GM12878 (cell line): ENCODE measurements at regions not wholly inside any gene's neighbourhood (a gene's known extent, or its start where the extent isn't known, plus 50 kb on each side); places are given as distances from the start of the nearest gene placed in this dataset.

ENCODE experiments used
- GATAD2B ChIP-seq: fragments of 450-650 bp; conservative IDR thresholded peaks from 2 replicates; pipeline ENCODE4 v1.6.1; 2017; ENCODE audit warnings: low read depth, mild to moderate bottlenecking, moderate library complexity
- LARP7 ChIP-seq: fragments of 450-650 bp; IDR thresholded peaks from 2 replicates; pipeline ENCODE4 v1.6.1; 2017; ENCODE audit warnings: mild to moderate bottlenecking
- MYC ChIP-seq: IDR thresholded peaks from 2 replicates; pipeline ENCODE4 v1.6.1; 2011; ENCODE audit warnings: mild to moderate bottlenecking, low read length, moderate library complexity, inconsistent platforms; ENCODE audit not compliant: insufficient read depth, insufficient replicate concordance, insufficient read length, severe bottlenecking
- NBN ChIP-seq: fragments of 450-650 bp; IDR thresholded peaks from 2 replicates; pipeline ENCODE4 v1.6.1; 2016
- POLR2A ChIP-seq: IDR thresholded peaks from 2 replicates; pipeline ENCODE4 v1.6.1; 2011; ENCODE audit warnings: low read depth, mild to moderate bottlenecking, low read length
- SP1 ChIP-seq: IDR thresholded peaks from one replicate; pipeline ENCODE4 v1.6.1; 2011; ENCODE audit warnings: low read depth, low read length
- SPI1 ChIP-seq: IDR thresholded peaks from 2 replicates; pipeline ENCODE4 v1.6.1; 2011; ENCODE audit warnings: low read depth, mild to moderate bottlenecking, low read length, moderate library complexity, borderline replicate concordance; ENCODE audit not compliant: insufficient read depth
- TF ChIP-seq, protein P1 (sequence below): fragments of 450-650 bp; formaldehyde crosslinking; IDR thresholded peaks from 2 replicates; pipeline ENCODE4 v1.4.0; 2020; ENCODE audit warnings: mild to moderate bottlenecking, moderate library complexity
- TF ChIP-seq, protein P2 (sequence below): fragments of 450-650 bp; IDR thresholded peaks from 2 replicates; pipeline ENCODE4 v1.6.1; 2017; ENCODE audit warnings: borderline replicate concordance
- TF ChIP-seq, protein P3 (sequence below): fragments of 450-650 bp; formaldehyde crosslinking; IDR thresholded peaks from 2 replicates; pipeline ENCODE4 v1.4.0; 2022; ENCODE audit warnings: mild to moderate bottlenecking, moderate library complexity

DNA sequence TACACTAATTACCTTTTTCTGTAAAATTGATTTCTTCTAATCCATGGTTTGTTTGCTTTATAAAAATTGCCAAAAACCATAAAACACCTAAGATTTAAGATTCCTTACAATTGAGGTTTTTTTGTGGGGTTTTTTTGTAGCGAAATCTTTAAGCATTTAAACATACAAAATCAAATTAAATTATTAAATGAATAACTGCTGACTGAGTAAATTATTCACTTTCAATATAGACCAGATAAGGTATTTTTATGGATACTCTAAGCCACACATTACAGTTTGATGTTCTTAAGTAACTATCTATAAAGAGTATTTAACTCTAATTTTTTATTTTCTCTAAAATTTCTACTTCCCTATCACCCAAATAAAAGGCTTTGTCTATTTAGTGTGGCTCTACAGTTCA is 55.5 kb downstream of the PIK3C2A start (continued):
- TF ChIP-seq, protein P1, sequence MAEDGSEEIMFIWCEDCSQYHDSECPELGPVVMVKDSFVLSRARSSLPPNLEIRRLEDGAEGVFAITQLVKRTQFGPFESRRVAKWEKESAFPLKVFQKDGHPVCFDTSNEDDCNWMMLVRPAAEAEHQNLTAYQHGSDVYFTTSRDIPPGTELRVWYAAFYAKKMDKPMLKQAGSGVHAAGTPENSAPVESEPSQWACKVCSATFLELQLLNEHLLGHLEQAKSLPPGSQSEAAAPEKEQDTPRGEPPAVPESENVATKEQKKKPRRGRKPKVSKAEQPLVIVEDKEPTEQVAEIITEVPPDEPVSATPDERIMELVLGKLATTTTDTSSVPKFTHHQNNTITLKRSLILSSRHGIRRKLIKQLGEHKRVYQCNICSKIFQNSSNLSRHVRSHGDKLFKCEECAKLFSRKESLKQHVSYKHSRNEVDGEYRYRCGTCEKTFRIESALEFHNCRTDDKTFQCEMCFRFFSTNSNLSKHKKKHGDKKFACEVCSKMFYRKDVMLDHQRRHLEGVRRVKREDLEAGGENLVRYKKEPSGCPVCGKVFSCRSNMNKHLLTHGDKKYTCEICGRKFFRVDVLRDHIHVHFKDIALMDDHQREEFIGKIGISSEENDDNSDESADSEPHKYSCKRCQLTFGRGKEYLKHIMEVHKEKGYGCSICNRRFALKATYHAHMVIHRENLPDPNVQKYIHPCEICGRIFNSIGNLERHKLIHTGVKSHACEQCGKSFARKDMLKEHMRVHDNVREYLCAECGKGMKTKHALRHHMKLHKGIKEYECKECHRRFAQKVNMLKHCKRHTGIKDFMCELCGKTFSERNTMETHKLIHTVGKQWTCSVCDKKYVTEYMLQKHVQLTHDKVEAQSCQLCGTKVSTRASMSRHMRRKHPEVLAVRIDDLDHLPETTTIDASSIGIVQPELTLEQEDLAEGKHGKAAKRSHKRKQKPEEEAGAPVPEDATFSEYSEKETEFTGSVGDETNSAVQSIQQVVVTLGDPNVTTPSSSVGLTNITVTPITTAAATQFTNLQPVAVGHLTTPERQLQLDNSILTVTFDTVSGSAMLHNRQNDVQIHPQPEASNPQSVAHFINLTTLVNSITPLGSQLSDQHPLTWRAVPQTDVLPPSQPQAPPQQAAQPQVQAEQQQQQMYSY, result no peak
- no peak for TF ChIP-seq NBN
- no peak for TF ChIP-seq SP1
- TF ChIP-seq POLR2A, result no peak
- no peak for TF ChIP-seq LARP7
- TF ChIP-seq SPI1, result no peak
- TF ChIP-seq GATAD2B, result no peak
- no peak for TF ChIP-seq MYC
- TF ChIP-seq, protein P2, sequence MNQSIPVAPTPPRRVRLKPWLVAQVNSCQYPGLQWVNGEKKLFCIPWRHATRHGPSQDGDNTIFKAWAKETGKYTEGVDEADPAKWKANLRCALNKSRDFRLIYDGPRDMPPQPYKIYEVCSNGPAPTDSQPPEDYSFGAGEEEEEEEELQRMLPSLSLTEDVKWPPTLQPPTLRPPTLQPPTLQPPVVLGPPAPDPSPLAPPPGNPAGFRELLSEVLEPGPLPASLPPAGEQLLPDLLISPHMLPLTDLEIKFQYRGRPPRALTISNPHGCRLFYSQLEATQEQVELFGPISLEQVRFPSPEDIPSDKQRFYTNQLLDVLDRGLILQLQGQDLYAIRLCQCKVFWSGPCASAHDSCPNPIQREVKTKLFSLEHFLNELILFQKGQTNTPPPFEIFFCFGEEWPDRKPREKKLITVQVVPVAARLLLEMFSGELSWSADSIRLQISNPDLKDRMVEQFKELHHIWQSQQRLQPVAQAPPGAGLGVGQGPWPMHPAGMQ, result no peak
- TF ChIP-seq, protein P3, sequence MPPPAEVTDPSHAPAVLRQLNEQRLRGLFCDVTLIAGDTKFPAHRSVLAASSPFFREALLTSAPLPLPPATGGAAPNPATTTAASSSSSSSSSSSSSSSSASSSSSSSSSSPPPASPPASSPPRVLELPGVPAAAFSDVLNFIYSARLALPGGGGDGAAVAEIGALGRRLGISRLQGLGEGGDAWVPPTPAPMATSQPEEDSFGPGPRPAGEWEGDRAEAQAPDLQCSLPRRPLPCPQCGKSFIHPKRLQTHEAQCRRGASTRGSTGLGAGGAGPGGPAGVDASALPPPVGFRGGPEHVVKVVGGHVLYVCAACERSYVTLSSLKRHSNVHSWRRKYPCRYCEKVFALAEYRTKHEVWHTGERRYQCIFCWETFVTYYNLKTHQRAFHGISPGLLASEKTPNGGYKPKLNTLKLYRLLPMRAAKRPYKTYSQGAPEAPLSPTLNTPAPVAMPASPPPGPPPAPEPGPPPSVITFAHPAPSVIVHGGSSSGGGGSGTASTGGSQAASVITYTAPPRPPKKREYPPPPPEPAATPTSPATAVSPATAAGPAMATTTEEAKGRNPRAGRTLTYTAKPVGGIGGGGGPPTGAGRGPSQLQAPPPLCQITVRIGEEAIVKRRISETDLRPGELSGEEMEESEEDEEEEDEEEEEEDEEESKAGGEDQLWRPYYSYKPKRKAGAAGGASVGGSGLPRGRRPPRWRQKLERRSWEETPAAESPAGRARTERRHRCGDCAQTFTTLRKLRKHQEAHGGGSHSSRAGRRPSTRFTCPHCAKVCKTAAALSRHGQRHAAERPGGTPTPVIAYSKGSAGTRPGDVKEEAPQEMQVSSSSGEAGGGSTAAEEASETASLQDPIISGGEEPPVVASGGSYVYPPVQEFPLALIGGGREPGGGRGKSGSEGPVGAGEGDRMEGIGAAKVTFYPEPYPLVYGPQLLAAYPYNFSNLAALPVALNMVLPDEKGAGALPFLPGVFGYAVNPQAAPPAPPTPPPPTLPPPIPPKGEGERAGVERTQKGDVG (CRISPR knock-in tag), result no peak
